Retinal pigment epithelial cell (primary cell): ENCODE measurements at regions not wholly inside any gene's neighbourhood (a gene's known extent, or its start where the extent isn't known, plus 50 kb on each side); places are given as distances from the start of the nearest gene placed in this dataset.

Experiments
- DNase-seq: peaks from one replicate; pipeline ENCODE4 v3.0.0-alpha.2; 2010; ENCODE audit warnings: low read depth
- H3K4me3 ChIP-seq: 2 replicates; pipeline ENCODE4 v1.5.1; 2011; ENCODE audit warnings: mild to moderate bottlenecking, low read length, control low read depth, moderate library complexity
- CTCF ChIP-seq: conservative IDR thresholded peaks from 2 replicates; pipeline ENCODE4 v1.5.1; 2011; ENCODE audit warnings: low read depth, low read length, control low read depth, inconsistent platforms

DNA sequence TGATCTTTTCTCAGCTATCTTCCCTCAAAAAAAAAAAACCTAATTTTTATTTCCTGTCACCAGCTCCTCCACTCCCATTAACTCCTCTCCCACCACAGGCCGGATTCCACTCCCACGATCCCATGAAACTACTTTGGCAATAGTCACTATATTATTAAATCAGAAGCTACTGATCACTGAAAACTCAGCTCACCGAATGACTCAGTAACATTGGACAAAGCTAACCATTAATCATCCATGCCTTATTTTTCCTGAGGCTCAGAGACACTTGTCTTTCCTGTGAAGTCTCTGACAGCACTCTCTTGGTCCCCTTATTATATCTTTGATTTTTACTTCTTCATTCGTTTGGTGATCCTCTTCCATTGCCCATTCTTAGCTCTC is 260.2 kb downstream of the CGGBP1 start:
- no peak overlapping the region for H3K4me3 ChIP-seq
- DNase-seq, result no peak
- no peak for TF ChIP-seq CTCF

DNA sequence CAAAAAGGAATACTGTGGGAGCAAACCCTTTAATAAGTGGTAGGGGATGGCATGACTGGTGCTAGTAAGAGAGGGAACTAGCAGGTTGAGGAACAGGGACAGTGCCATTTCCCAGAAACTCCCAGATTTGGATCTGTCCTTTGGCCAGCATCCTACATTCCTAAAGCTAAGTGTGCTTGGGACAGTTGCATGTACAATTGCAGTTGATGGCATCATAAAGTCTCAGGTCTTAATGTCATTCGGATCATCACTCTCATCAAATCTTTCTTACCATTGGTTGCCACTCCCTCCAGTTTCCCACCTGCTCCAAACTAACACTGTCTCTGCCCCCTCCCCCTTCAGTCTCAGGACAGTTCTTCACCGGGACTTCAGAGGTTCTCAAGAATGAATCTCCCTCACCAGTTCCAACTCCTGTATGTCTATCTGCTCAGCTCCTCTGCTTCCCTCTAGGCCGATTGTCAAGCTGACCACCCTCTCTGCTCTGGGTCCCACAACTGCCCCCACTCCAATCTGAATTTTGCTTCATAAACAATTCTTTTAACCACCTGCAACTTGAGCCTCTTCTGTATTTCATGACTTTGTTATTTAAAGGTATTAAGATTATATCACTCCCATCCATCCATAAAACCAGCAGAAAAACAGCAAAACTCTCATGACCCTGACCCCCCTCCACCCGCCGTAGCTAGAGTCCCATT is 260.8 kb downstream of the CGGBP1 start:
- no peak for TF ChIP-seq CTCF
- H3K4me3 ChIP-seq, result no peak overlapping the region
- DNase-seq, result no peak

DNA sequence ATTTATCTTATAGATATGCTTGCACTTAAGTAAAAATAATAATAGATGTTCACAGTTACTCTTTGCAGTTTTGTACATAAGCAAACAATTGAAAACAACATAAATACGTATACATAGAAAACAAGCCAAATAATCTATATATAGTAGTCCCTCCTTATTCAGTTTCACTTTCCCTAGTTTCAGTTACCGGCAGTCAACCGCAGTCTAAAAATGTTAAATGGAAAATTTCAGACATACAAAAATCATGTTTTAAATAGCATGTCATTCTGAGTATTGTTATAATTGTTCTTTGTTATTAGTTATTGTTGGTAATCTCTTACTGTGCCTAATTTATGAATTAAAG is 262.0 kb downstream of the CGGBP1 start:
- H3K4me3 ChIP-seq, result no peak overlapping the region
- TF ChIP-seq CTCF, result no peak
- DNase-seq, result no peak

GRCh38 chr3:87796137-87796842 is 262.5 kb downstream of the CGGBP1 start:
- no peak for DNase-seq
- H3K4me3 ChIP-seq, result no peak overlapping the region
- TF ChIP-seq CTCF, result no peak

GRCh38 chr3:87795701-87796100 is 263.1 kb downstream of the CGGBP1 start:
- no peak for DNase-seq
- no peak for TF ChIP-seq CTCF
- no peak overlapping the region for H3K4me3 ChIP-seq

DNA sequence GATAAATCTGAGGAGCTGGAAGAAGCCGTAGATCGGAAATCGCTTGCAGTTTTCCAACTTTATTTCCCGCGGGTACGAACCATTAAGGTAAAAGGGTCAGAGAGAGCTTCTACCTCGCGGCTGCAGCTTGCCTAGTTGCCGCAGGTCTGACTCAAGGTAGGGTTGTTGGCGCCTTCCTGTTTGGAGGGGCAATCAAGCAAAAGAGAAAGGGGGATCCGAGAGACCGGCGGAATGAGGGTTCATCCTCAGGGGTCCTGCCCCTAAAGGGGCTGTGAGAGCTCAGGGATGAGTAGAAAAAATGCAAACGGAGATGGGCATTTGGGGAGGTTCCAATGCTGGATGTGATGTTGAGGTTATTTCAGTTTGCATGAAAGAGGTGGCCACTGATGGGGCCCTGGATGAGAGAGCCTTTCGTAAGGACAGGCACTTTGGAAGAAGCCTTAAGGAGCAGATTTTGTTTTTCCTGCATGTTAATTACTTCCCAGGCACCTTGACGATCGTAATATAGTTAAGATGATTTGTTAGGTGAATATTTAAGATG is 265.4 kb downstream of the CGGBP1 start:
- no peak for TF ChIP-seq CTCF
- no peak for DNase-seq
- H3K4me3 ChIP-seq, result peak overlapping the region; percentile 48
